ENCODE measurements at regions not wholly inside any gene's neighbourhood (a gene's known extent, or its start where the extent isn't known, plus 50 kb on each side); places are given as distances from the start of the nearest gene placed in this dataset.

DNA sequence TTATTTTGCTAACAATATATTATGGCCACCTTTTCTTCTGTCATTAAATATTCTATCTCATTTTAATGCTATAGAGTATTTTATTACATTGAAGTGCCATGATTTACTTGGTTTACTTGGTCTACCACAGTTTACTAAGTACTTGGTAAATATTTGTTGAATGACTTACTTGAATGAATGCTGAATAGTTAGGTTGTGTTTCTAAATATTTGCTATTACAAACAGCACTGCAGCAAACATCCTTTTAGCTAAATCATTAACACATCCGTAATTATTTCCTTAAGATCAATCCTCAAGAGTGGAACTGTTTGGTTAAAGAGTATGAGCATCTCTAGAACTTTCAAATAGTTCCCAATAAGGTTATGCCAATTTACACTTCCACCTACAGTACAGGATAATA, 318.7 kb downstream of the MYCN start:
- Histone ChIP-seq H3K18ac (ENCODE audit: low read depth, low read length) (no peak overlapping the region), H2BK5ac (ENCODE audit: low read depth, low read length, poor library complexity, severe bottlenecking) (no peak overlapping the region), H3K9me1 (ENCODE audit: insufficient read depth, low read length) (no peaks in the 10 kb centered on the region), H3K9me3 (ENCODE audit: control insufficient read depth, insufficient read depth, low read length) (peaks cover 29% of the 10 kb centered on the region), H4K8ac (ENCODE audit: low read depth in 2 of 2, low read length in 2 of 2) (no peak overlapping the region), H2BK20ac (ENCODE audit: low read depth, low read length) (no peak overlapping the region), H2BK120ac (ENCODE audit: low read depth, low read length) (no peak overlapping the region), H4K5ac (ENCODE audit: low read depth, low read length) (no peak overlapping the region), H3K23ac (ENCODE audit: low read depth, low read length) (no peak overlapping the region), H3K9ac (ENCODE audit: low read depth, low read length) (no peak overlapping the region), H3K4me3 (ENCODE audit: insufficient read depth, low read depth, low read length) (no peak overlapping the region), H4K20me1 (ENCODE audit: insufficient read depth, low read length) (no peaks in the 10 kb centered on the region), H3K79me1 (ENCODE audit: low read depth in 1 of 2, low read length in 2 of 2) (no peaks in the 10 kb centered on the region), H4K91ac (ENCODE audit: insufficient read depth, low read depth, low read length) (no peak overlapping the region), H3K4ac (ENCODE audit: low read depth, low read length) (no peak overlapping the region), H3K27ac (ENCODE audit: insufficient read depth, low read length) (no peak overlapping the region), H2AFZ (replicated peaks; ENCODE audit: low read length, poor library complexity) (no peak overlapping the region), H3K4me1 (ENCODE audit: control insufficient read depth, insufficient read depth, low read length) (no peaks in the 10 kb centered on the region), H3K27me3 (ENCODE audit: control insufficient read depth, insufficient read depth, low read length) (no peaks in the 10 kb centered on the region), H2AK5ac (ENCODE audit: low read depth, low read length) (no peak overlapping the region), H3K14ac (replicated peaks; ENCODE audit: low read depth, low read length) (no peak overlapping the region), H2BK15ac (ENCODE audit: low read depth, low read length) (no peak overlapping the region), H3K4me2 (ENCODE audit: low read depth, low read length) (no peak overlapping the region), H2AK9ac (replicated peaks; ENCODE audit: low read depth, low read length, poor library complexity) (no peak overlapping the region), H3K36me3 (ENCODE audit: control insufficient read depth, insufficient read depth, low read length) (no peaks in the 10 kb centered on the region), H3K56ac (ENCODE audit: extremely low read depth, insufficient read depth, low read length) (no peak overlapping the region)
- ATAC-seq (ENCODE audit: low read depth) (no peak), DNase-seq (no peak)
- TF ChIP-seq MAFK (IDR thresholded peaks at IDR 0.05; ENCODE audit: low read depth, low read length) (no peak), MXI1 (IDR thresholded peaks at IDR 0.05; ENCODE audit: borderline replicate concordance, low read depth, low read length) (no peak), RCOR1 (IDR thresholded peaks at IDR 0.05; ENCODE audit: insufficient replicate concordance, low read length) (no peak), FOS (IDR thresholded peaks at IDR 0.05; ENCODE audit: low read depth, low read length) (no peak), POLR2A (IDR thresholded peaks at IDR 0.05; ENCODE audit: low read depth, low read length) (no peak), NFE2L2 (IDR thresholded peaks at IDR 0.05; ENCODE audit: low read depth, low read length) (no peak), SMC3 (IDR thresholded peaks at IDR 0.05; ENCODE audit: low read depth, low read length) (no peak), RAD21 (IDR thresholded peaks at IDR 0.05; ENCODE audit: low read length) (no peak)
- TF ChIP-seq, protein P1, sequence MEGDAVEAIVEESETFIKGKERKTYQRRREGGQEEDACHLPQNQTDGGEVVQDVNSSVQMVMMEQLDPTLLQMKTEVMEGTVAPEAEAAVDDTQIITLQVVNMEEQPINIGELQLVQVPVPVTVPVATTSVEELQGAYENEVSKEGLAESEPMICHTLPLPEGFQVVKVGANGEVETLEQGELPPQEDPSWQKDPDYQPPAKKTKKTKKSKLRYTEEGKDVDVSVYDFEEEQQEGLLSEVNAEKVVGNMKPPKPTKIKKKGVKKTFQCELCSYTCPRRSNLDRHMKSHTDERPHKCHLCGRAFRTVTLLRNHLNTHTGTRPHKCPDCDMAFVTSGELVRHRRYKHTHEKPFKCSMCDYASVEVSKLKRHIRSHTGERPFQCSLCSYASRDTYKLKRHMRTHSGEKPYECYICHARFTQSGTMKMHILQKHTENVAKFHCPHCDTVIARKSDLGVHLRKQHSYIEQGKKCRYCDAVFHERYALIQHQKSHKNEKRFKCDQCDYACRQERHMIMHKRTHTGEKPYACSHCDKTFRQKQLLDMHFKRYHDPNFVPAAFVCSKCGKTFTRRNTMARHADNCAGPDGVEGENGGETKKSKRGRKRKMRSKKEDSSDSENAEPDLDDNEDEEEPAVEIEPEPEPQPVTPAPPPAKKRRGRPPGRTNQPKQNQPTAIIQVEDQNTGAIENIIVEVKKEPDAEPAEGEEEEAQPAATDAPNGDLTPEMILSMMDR (conservative IDR thresholded peaks at IDR 0.05; ENCODE audit: low read depth, low read length): no peak
- TF ChIP-seq, protein P2, sequence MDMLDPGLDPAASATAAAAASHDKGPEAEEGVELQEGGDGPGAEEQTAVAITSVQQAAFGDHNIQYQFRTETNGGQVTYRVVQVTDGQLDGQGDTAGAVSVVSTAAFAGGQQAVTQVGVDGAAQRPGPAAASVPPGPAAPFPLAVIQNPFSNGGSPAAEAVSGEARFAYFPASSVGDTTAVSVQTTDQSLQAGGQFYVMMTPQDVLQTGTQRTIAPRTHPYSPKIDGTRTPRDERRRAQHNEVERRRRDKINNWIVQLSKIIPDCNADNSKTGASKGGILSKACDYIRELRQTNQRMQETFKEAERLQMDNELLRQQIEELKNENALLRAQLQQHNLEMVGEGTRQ (IDR thresholded peaks at IDR 0.05; ENCODE audit: low read depth, low read length): no peak
- CTCF ChIA-PET: no interaction called here
- WGBS, 2 experiments (ENCODE audit: extremely low coverage in 2 of 2, insufficient read length in 1 of 2): no CpG with 5 or more reads among the region's 1 CpG
- no TSS peak for BruUV-seq (replicated peaks)
- dilution Hi-C loops (cut with HindIII; ENCODE audit: low sequenced_read_pairs, unreplicated experiment): no loop called here
- intact Hi-C loops (cut with micrococcal nuclease): no loop called here
- POLR2A ChIA-PET (ENCODE audit: unreplicated experiment): no interaction called here
- in situ Hi-C loops (cut with MboI; ENCODE audit: low sequenced_read_pairs): no loop called here

Measured in IMR-90 (cell line).